Keratinocyte (primary cell): ENCODE measurements at regions not wholly inside any gene's neighbourhood (a gene's known extent, or its start where the extent isn't known, plus 50 kb on each side); places are given as distances from the start of the nearest gene placed in this dataset.

Experiments
- CTCF ChIP-seq, 3 experiments: IDR thresholded peaks in 1 of 3; conservative IDR thresholded peaks in 1 of 3; optimal IDR thresholded peaks in 1 of 3; 2 replicates in 2 of 3; 3 replicates in 1 of 3; pipeline versions ENCODE3 to v1.5.1; 2011; ENCODE audit warnings: low read length in 3 of 3, mild to moderate bottlenecking in 3 of 3, moderate library complexity in 2 of 3, control low read depth in 1 of 3, inconsistent platforms in 1 of 3; ENCODE audit not compliant: insufficient read depth in 2 of 3; ENCODE audit errors: extremely low read depth in 1 of 3
- EZH2 ChIP-seq: IDR thresholded peaks from one replicate; pipeline ENCODE4 v1.6.1; 2012; ENCODE audit warnings: inconsistent platforms, mild to moderate bottlenecking, low read length, moderate library complexity

- TF ChIP-seq EZH2 (no peak), CTCF (optimal IDR thresholded peaks at IDR 0.05 in 1 of 3, IDR thresholded peaks at IDR 0.05 in 1 of 3, conservative IDR thresholded peaks at IDR 0.05 in 1 of 3; ENCODE audit: extremely low read depth in 1 of 3, insufficient read depth in 2 of 3, low read length in 3 of 3) (no peak)
These were observed 581.8 kb downstream of the CD109 start for GRCh38 chr6:74277777-74278186.
